T-cell (primary cell): ENCODE measurements at regions not wholly inside any gene's neighbourhood (a gene's known extent, or its start where the extent isn't known, plus 50 kb on each side); places are given as distances from the start of the nearest gene placed in this dataset.

ENCODE experiments used
- ATAC-seq, 4 experiments: fragments of 200-7000 bp in 3 of 4; fragments of 150-1000 bp in 1 of 4; cut with Tn5 transposase; replicated peaks in 1 of 4; 1 replicate in 3 of 4; 2 replicates in 1 of 4; pipeline ENCODE4 v1.10.0; 2021; ENCODE audit warnings: moderate library complexity in 3 of 4, mild to moderate bottlenecking in 2 of 4, moderate number of reproducible peaks in 1 of 4
- CTCF ChIA-PET, 2 donors: fragments of 300-600 bp; sonication (Branson Sonifier 250); formaldehyde crosslinking; loops; one replicate each; lab custom pipeline; 2022; ENCODE audit warnings: antibody characterized with exemption in 2 of 2; lab: Charles Lee
- POLR2A ChIA-PET, 2 donors: fragments of 300-600 bp; sonication (Branson Sonifier 250); formaldehyde crosslinking; loops; one replicate each; lab custom pipeline; 2022; ENCODE audit warnings: antibody characterized with exemption in 2 of 2; lab: Charles Lee
- DNase-seq, 35 experiments: peaks; one replicate each; pipeline versions ENCODE4 v3.0.0 to v3.0.0-alpha.2; 2013 to 2023
- H3K27ac ChIP-seq: one replicate; pipeline ENCODE4 v1.5.1; 2013; ENCODE audit warnings: low read length
- H3K27me3 ChIP-seq, 2 experiments: replicated peaks in 1 of 2; 1 replicate in 1 of 2; 2 replicates in 1 of 2; pipeline versions ENCODE4 v1.6.1 to v1.7.0; 2013; ENCODE audit warnings: low read length in 1 of 2, mixed read lengths in 1 of 2; ENCODE audit not compliant: control insufficient read depth in 2 of 2, insufficient read depth in 2 of 2; ENCODE audit errors: extremely low read depth in 1 of 2
- H3K36me3 ChIP-seq, 2 donors: 1 replicate in 1 of 2; 2 replicates in 1 of 2; pipeline versions ENCODE4 v1.6.1 to v1.7.0; 2013; ENCODE audit warnings: low read length in 1 of 2; ENCODE audit not compliant: control insufficient read depth in 2 of 2, insufficient read depth in 1 of 2; ENCODE audit errors: extremely low read depth in 1 of 2
- H3K4me1 ChIP-seq, 2 experiments: 1 replicate in 1 of 2; 2 replicates in 1 of 2; pipeline versions ENCODE4 v1.6.1 to v1.7.0; 2013; ENCODE audit warnings: low read length in 2 of 2, mixed read lengths in 1 of 2; ENCODE audit not compliant: insufficient read depth in 2 of 2, control insufficient read depth in 1 of 2; ENCODE audit errors: extremely low read depth in 1 of 2
- H3K4me3 ChIP-seq, 2 donors: 1 replicate in 1 of 2; 2 replicates in 1 of 2; pipeline versions ENCODE4 v1.5.1 to v1.7.0; 2013; ENCODE audit warnings: mild to moderate bottlenecking in 2 of 2, low read length in 1 of 2, moderate library complexity in 1 of 2; ENCODE audit not compliant: control insufficient read depth in 1 of 2; ENCODE audit errors: extremely low read depth in 1 of 2
- H3K9me3 ChIP-seq: 2 replicates; pipeline ENCODE4 v1.7.0; 2013
- H3K27ac Mint-ChIP-seq, 2 donors: one replicate each; pipeline ENCODE4 v1.8.0; 2020 to 2021; ENCODE audit warnings: mild to moderate bottlenecking in 2 of 2, mixed read lengths in 2 of 2
- H3K27me3 Mint-ChIP-seq, 2 donors: one replicate each; pipeline ENCODE4 v1.8.0; 2021 to 2022; ENCODE audit warnings: mixed read lengths in 2 of 2
- H3K36me3 Mint-ChIP-seq: one replicate; pipeline ENCODE4 v1.8.0; 2021; ENCODE audit warnings: mixed read lengths
- H3K4me1 Mint-ChIP-seq, 3 donors: one replicate each; pipeline ENCODE4 v1.8.0; 2020 to 2022; ENCODE audit warnings: mixed read lengths in 3 of 3, mild to moderate bottlenecking in 1 of 3
- H3K4me3 Mint-ChIP-seq, 3 donors: one replicate each; pipeline ENCODE4 v1.8.0; 2020 to 2022; ENCODE audit warnings: mild to moderate bottlenecking in 3 of 3, mixed read lengths in 3 of 3, moderate library complexity in 3 of 3
- H3K9me3 Mint-ChIP-seq, 3 donors: one replicate each; pipeline ENCODE4 v1.8.0; 2020 to 2022; ENCODE audit warnings: mixed read lengths in 3 of 3
- WGBS: methylation state at CpG from one replicate; pipeline ENCODE4 v1.1.5; 2013; ENCODE audit warnings: missing lambda C conversion rate; ENCODE audit not compliant: insufficient coverage; 5-methylcytosine and 5-hydroxymethylcytosine counted together

- no peaks in the 10 kb centered on the region for H3K4me1 Mint-ChIP-seq
- 100% methylated on average over 1 of the region's 4 CpGs for WGBS
- H3K27me3 Mint-ChIP-seq, result peaks cover 8 to 12% of the 10 kb centered on the region in 2 donors
- no peak overlapping the region for H3K27ac Mint-ChIP-seq
- no peaks in the 10 kb centered on the region for H3K4me1 ChIP-seq
- no peaks in the 10 kb centered on the region for H3K9me3 Mint-ChIP-seq
- POLR2A ChIA-PET, result no interaction called here
- no peaks in the 10 kb centered on the region for H3K9me3 ChIP-seq
- CTCF ChIA-PET, result interaction anchor here in 1 of 2 donors (0.7 kb wide), 1 partner anchor 59 kb away, joined by 4 read pairs; no protein-coding TSS in a partner anchor
- H3K4me3 Mint-ChIP-seq, result no peak overlapping the region
- no peaks in the 10 kb centered on the region for H3K36me3 Mint-ChIP-seq
- ATAC-seq (no peak), DNase-seq (no peak)
- no peak overlapping the region for H3K4me3 ChIP-seq
- peaks cover 0 to 8% of the 10 kb centered on the region in 2 experiments for H3K27me3 ChIP-seq
- H3K27ac ChIP-seq, result no peak overlapping the region
- no peaks in the 10 kb centered on the region for H3K36me3 ChIP-seq
Measured at GRCh38 chr11:20293992-20294391, 69.5 kb upstream of the HTATIP2 start.

DNA sequence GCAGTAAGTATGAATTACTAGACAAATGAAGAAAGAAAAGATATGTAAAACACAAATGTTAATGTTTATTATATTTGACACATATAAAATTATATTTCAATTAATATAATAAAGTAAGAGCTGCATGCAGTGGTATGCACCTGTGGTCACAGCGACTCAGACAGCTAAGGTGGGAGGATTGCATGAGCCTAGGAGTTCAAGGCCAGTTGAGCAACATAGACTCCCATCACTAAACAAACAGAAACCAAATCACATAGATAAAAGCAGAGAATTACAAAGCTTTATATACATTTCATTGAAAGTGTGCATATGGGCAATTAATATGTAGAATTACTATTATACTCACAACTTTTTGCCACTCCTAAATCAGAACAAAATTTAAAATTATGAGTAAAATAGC lies 70.0 kb upstream of the HTATIP2 start:
- no peaks in the 10 kb centered on the region for H3K9me3 ChIP-seq
- Mint-ChIP-seq H3K9me3 (no peaks in the 10 kb centered on the region), H3K27me3 (peaks cover 8 to 14% of the 10 kb centered on the region in 2 donors), H3K4me1 (no peaks in the 10 kb centered on the region), H3K4me3 (no peak overlapping the region), H3K36me3 (no peaks in the 10 kb centered on the region), H3K27ac (no peak overlapping the region)
- H3K4me1 ChIP-seq, result no peaks in the 10 kb centered on the region
- ChIA-PET POLR2A (no interaction called here), CTCF (no interaction called here)
- ATAC-seq (no peak), DNase-seq (no peak)
- no peak overlapping the region for H3K27ac ChIP-seq
- H3K27me3 ChIP-seq, result peaks cover 0 to 8% of the 10 kb centered on the region in 2 experiments
- no CpG with 5 or more reads among the region's 1 CpG for WGBS
- H3K4me3 ChIP-seq, result no peak overlapping the region
- H3K36me3 ChIP-seq, result no peaks in the 10 kb centered on the region

DNA sequence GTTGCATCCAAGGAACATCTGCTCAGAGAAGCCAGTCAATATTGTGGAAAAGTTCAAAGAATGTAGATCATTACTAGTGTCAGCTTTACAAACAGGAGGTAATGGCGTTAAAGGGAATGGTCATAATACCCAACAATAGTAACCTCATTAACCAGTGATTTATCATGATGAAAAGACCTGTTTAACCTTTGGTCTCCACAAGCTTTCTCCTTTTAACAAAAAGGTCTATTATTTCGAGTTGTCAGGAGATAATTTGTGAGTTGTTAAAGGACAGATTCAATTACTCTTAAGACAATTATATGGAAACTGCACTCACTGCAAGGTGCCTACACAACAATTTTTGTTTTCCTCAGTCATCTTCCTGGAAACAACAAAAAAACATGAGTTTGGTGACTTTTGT lies 73.8 kb upstream of the HTATIP2 start:
- Mint-ChIP-seq H3K4me1 (no peaks in the 10 kb centered on the region), H3K27me3 (peaks cover 8% of the 10 kb centered on the region in 2 donors), H3K9me3 (no peaks in the 10 kb centered on the region), H3K36me3 (no peaks in the 10 kb centered on the region), H3K4me3 (no peak overlapping the region), H3K27ac (no peak overlapping the region)
- H3K36me3 ChIP-seq, result no peaks in the 10 kb centered on the region
- no peaks in the 10 kb centered on the region for H3K9me3 ChIP-seq
- ChIA-PET CTCF (no interaction called here), POLR2A (no interaction called here)
- no peak overlapping the region for H3K27ac ChIP-seq
- no peak for ATAC-seq
- H3K4me3 ChIP-seq, result no peak overlapping the region
- DNase-seq, result no peak
- WGBS, result no CpG with 5 or more reads among the region's 2 CpGs
- peaks cover 0 to 4% of the 10 kb centered on the region in 2 experiments for H3K27me3 ChIP-seq
- no peaks in the 10 kb centered on the region for H3K4me1 ChIP-seq

- Mint-ChIP-seq H3K9me3 (no peaks in the 10 kb centered on the region), H3K4me1 (no peaks in the 10 kb centered on the region), H3K27me3 (peaks cover 4 to 6% of the 10 kb centered on the region in 2 donors), H3K4me3 (no peak overlapping the region), H3K36me3 (no peaks in the 10 kb centered on the region), H3K27ac (no peak overlapping the region)
- Histone ChIP-seq H3K4me3 (no peak overlapping the region), H3K4me1 (no peaks in the 10 kb centered on the region), H3K27ac (no peak overlapping the region), H3K36me3 (no peaks in the 10 kb centered on the region), H3K9me3 (no peaks in the 10 kb centered on the region), H3K27me3 (peaks cover 0 to 4% of the 10 kb centered on the region in 2 experiments)
- POLR2A ChIA-PET, result interaction anchor here in 1 of 2 donors (1.1 kb wide), 1 partner anchor 10 kb away, joined by 5 read pairs; no protein-coding TSS in a partner anchor
- no peak for ATAC-seq
- no CpG with 5 or more reads among the region's 1 CpG for WGBS
- CTCF ChIA-PET, result interaction anchor here in 1 of 2 donors (1.1 kb wide), 1 partner anchor 9 kb away, joined by 3 read pairs; no protein-coding TSS in a partner anchor
- no peak for DNase-seq
Measured at GRCh38 chr11:20283475-20283874, 80.0 kb upstream of the HTATIP2 start.

DNA sequence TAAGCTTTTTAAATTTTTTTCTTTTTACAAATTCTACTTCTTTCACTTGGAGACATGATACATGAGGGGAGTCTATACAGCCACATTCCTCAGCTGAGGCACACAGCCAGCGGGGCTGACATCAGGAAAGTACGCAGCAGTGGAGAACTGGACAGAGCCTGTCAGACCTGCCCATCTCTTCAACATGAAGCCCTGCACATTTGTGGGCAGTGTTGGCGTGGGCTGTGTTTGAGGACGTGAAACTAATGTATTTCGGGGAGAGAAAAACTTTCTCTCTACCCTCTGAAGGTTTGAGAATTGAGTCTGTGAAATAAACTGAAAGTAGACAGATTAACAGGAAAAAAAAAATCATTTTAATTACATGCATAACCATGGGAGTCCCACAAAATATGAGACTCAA lies 84.8 kb upstream of the HTATIP2 start:
- Histone ChIP-seq H3K4me1 (peaks cover 0 to 2% of the 10 kb centered on the region in 2 experiments), H3K27me3 (peaks cover 0 to 11% of the 10 kb centered on the region in 2 experiments), H3K4me3 (no peak overlapping the region), H3K36me3 (no peaks in the 10 kb centered on the region), H3K27ac (no peak overlapping the region), H3K9me3 (no peaks in the 10 kb centered on the region)
- no CpG with 5 or more reads among the region's 5 CpGs for WGBS
- H3K36me3 Mint-ChIP-seq, result no peaks in the 10 kb centered on the region
- ChIA-PET CTCF (no interaction called here), POLR2A (no interaction called here)
- no peak overlapping the region for H3K27ac Mint-ChIP-seq
- H3K4me3 Mint-ChIP-seq, result no peak overlapping the region
- ATAC-seq, result no peak
- no peak for DNase-seq
- no peaks in the 10 kb centered on the region for H3K4me1 Mint-ChIP-seq
- no peaks in the 10 kb centered on the region for H3K9me3 Mint-ChIP-seq
- H3K27me3 Mint-ChIP-seq, result peaks cover 11% of the 10 kb centered on the region in 2 donors

GRCh38 chr11:20277014-20277413 lies 86.5 kb upstream of the HTATIP2 start:
- Mint-ChIP-seq H3K27ac (no peak overlapping the region), H3K4me3 (no peak overlapping the region), H3K4me1 (no peaks in the 10 kb centered on the region), H3K9me3 (no peaks in the 10 kb centered on the region), H3K27me3 (peaks cover 13 to 17% of the 10 kb centered on the region in 2 donors), H3K36me3 (no peaks in the 10 kb centered on the region)
- H3K27me3 ChIP-seq, result peaks cover 0 to 11% of the 10 kb centered on the region in 2 experiments
- H3K4me1 ChIP-seq, result peaks cover 0 to 2% of the 10 kb centered on the region in 2 experiments
- POLR2A ChIA-PET, result interaction anchor here in 1 of 2 donors (0.6 kb wide), 1 partner anchor 13 kb away, joined by 4 read pairs; no protein-coding TSS in a partner anchor
- DNase-seq (no peak), ATAC-seq (no peak)
- H3K9me3 ChIP-seq, result no peaks in the 10 kb centered on the region
- CTCF ChIA-PET, result no interaction called here
- no peak overlapping the region for H3K27ac ChIP-seq
- no peaks in the 10 kb centered on the region for H3K36me3 ChIP-seq
- 85% methylated on average over 10 of the region's 14 CpGs for WGBS
- H3K4me3 ChIP-seq, result no peak overlapping the region
